Daoy (cell line): ENCODE measurements at regions not wholly inside any gene's neighbourhood (a gene's known extent, or its start where the extent isn't known, plus 50 kb on each side); places are given as distances from the start of the nearest gene placed in this dataset.

Experiments
- DNase-seq: peaks from one replicate; pipeline ENCODE4 v3.0.0-alpha.2; 2015; ENCODE audit warnings: low read depth

GRCh38 chr18:76202322-76202721 lies 292.7 kb downstream of the ZNF516 start:
- no peak for DNase-seq

- DNase-seq = no peak
Observed at GRCh38 chr18:76195601-76196000, 299.4 kb downstream of the ZNF516 start.

- DNase-seq = no peak
Observed at GRCh38 chr18:76188097-76188496, 306.9 kb downstream of the ZNF516 start.

- no peak for DNase-seq
Observed at GRCh38 chr18:76179257-76179656, 315.8 kb downstream of the ZNF516 start.

- DNase-seq = no peak
Observed at GRCh38 chr18:76177160-76177559, 317.9 kb downstream of the ZNF516 start.

GRCh38 chr18:76174451-76174850 lies 320.6 kb downstream of the ZNF516 start:
- DNase-seq = no peak

GRCh38 chr18:76169733-76170132 lies 325.3 kb downstream of the ZNF516 start:
- DNase-seq = no peak

- no peak for DNase-seq
Observed at GRCh38 chr18:76167845-76168621, 327.0 kb downstream of the ZNF516 start.

- DNase-seq = no peak
Observed at GRCh38 chr18:76167410-76167809, 327.6 kb downstream of the ZNF516 start.

- no peak for DNase-seq
Observed at GRCh38 chr18:76162886-76163285, 332.2 kb downstream of the ZNF516 start.

GRCh38 chr18:76161983-76162382 lies 333.1 kb downstream of the ZNF516 start:
- no peak for DNase-seq

GRCh38 chr18:76153691-76154090 lies 341.4 kb downstream of the ZNF516 start:
- no peak for DNase-seq

- no peak for DNase-seq
Observed at GRCh38 chr18:76149734-76150133, 345.3 kb downstream of the ZNF516 start.

GRCh38 chr18:76149284-76149683 lies 345.8 kb downstream of the ZNF516 start:
- no peak for DNase-seq

GRCh38 chr18:76145521-76146376 lies 349.3 kb downstream of the ZNF516 start:
- DNase-seq = peak; percentile 17

GRCh38 chr18:76144844-76145243 lies 350.2 kb downstream of the ZNF516 start:
- DNase-seq = no peak

- DNase-seq = no peak
Observed at GRCh38 chr18:76142611-76143010, 352.4 kb downstream of the ZNF516 start.

GRCh38 chr18:76139844-76140243 lies 355.2 kb downstream of the ZNF516 start:
- no peak for DNase-seq

GRCh38 chr18:76137216-76137615 lies 357.8 kb downstream of the ZNF516 start:
- no peak for DNase-seq

- DNase-seq = no peak
Observed at GRCh38 chr18:76136701-76137100, 358.3 kb downstream of the ZNF516 start.

GRCh38 chr18:76134628-76135027 lies 360.4 kb downstream of the ZNF516 start:
- DNase-seq = no peak

- DNase-seq = no peak
Observed at GRCh38 chr18:76133873-76134272, 361.2 kb downstream of the ZNF516 start.

- peak; percentile 58 for DNase-seq
Observed at GRCh38 chr18:76131738-76132137, 363.3 kb downstream of the ZNF516 start.
